ENCODE measurements at regions not wholly inside any gene's neighbourhood (a gene's known extent, or its start where the extent isn't known, plus 50 kb on each side); places are given as distances from the start of the nearest gene placed in this dataset.

DNA sequence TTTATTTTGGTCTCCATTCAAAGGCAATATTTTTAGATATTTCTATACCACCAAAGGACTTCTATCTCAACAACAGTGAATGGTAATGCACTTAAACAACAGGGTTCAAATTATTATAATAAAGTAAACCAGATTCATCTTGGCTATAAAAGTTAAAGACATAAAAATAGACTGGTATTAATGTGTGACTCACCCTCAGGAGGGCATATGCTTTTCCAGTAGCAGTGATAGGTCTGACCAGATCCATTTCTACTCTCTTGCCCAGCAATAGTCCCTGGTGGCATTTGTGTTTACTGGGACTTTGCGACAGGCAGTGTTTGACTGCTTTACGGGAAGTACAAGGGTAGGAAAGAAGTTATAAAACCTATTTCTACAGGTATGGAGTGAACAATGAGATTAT, 353.2 kb upstream of the ATP2B1 start:
- H3K36me3 ChIP-seq: no peaks in the 10 kb centered on the region
- H3K4me1 ChIP-seq: peaks cover 0 to 8% (median 4%) of the 10 kb centered on the region in 3 donors
- H3K27me3 ChIP-seq: no peaks in the 10 kb centered on the region
- H3K27ac ChIP-seq: no peak overlapping the region
- no peak overlapping the region for H3K4me3 ChIP-seq
- no peak for DNase-seq
- intact Hi-C loops (cut with DNase I): no loop called here
- 82 to 91% methylated on average over 2 of the region's 2 CpGs for WGBS, 2 donors
- TF ChIP-seq, protein P1, sequence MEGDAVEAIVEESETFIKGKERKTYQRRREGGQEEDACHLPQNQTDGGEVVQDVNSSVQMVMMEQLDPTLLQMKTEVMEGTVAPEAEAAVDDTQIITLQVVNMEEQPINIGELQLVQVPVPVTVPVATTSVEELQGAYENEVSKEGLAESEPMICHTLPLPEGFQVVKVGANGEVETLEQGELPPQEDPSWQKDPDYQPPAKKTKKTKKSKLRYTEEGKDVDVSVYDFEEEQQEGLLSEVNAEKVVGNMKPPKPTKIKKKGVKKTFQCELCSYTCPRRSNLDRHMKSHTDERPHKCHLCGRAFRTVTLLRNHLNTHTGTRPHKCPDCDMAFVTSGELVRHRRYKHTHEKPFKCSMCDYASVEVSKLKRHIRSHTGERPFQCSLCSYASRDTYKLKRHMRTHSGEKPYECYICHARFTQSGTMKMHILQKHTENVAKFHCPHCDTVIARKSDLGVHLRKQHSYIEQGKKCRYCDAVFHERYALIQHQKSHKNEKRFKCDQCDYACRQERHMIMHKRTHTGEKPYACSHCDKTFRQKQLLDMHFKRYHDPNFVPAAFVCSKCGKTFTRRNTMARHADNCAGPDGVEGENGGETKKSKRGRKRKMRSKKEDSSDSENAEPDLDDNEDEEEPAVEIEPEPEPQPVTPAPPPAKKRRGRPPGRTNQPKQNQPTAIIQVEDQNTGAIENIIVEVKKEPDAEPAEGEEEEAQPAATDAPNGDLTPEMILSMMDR (IDR thresholded peaks at IDR 0.05): no peak
- no peak for TF ChIP-seq POLR2A (IDR thresholded peaks at IDR 0.05)
- H3K9me3 ChIP-seq: no peaks in the 10 kb centered on the region

DNA sequence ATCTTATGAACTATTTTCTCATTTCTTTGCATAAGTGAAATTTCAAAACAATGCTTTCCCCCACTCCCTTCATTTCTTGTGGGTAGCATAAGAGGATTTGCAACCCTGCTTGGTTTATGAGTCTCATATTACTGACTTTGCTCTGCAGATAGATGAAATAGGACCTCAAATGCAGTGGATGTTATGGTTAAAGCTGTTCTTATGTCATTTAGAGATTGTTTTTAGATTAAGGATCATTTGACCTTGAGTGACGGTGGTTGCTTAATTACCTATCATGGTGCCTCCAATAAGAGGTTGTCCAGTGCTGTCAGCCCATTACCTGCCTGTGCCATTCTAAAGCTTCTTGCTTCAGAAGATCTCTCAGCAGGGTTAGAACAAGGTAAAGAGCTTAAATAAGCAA, 351.4 kb upstream of the ATP2B1 start:
- 100% methylated on average over 1 of the region's 1 CpG for WGBS, 2 donors
- TF ChIP-seq POLR2A (IDR thresholded peaks at IDR 0.05): no peak
- TF ChIP-seq, protein P1 (IDR thresholded peaks at IDR 0.05): no peak
- DNase-seq: no peak
- Histone ChIP-seq H3K9me3 (no peaks in the 10 kb centered on the region), H3K36me3 (no peaks in the 10 kb centered on the region), H3K4me3 (no peak overlapping the region), H3K27ac (no peak overlapping the region), H3K4me1 (peaks cover 0 to 4% (median 0%) of the 10 kb centered on the region in 3 donors), H3K27me3 (no peaks in the 10 kb centered on the region)
- intact Hi-C loops (cut with DNase I): no loop called here

DNA sequence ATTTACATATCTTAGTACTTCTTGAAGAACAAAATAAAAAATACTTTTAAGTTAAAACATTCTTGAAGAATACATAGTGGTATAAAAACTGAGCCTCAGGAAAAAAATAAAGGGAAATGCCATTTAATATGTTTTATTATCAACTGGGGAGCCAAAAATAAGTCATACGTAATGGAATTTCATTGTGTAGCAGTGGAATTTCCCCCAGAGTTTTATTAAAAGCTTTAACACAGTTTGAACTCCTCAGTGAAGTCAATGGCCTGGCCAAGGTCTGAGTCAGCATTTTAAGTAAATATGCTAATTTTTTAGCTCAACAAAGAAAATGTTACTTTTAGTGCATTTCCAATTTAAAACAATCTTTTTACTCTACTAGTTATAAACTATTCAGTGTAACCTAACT, 350.1 kb upstream of the ATP2B1 start:
- no peak for TF ChIP-seq POLR2A (IDR thresholded peaks at IDR 0.05)
- TF ChIP-seq, protein P1 (IDR thresholded peaks at IDR 0.05): no peak
- Histone ChIP-seq H3K27ac (no peak overlapping the region), H3K36me3 (no peaks in the 10 kb centered on the region), H3K27me3 (no peaks in the 10 kb centered on the region), H3K4me3 (no peak overlapping the region), H3K9me3 (no peaks in the 10 kb centered on the region), H3K4me1 (no peaks in the 10 kb centered on the region)
- WGBS, 2 donors: 14 to 29% methylated on average over 1 of the region's 1 CpG
- DNase-seq: no peak
- intact Hi-C loops (cut with DNase I): no loop called here

DNA sequence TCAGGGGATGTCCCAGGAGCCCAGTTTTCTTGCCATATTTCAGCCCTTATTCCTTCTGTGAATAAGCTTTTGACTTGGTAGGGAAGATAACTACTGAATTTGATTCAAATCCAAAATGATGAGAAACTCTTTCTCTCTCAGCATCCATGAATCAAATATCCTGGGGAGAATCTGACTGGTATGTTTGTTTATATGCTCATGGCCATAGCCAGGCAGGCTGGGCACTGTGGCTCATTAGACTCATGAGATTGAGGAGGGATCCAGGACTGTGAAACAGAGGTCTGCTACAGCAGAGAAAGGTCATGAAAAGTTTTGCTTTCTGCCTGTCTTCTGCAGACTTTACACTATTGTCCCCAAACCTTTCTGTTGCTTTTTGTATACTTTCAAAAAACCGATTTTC, 346.4 kb upstream of the ATP2B1 start:
- H3K36me3 ChIP-seq: no peaks in the 10 kb centered on the region
- H3K9me3 ChIP-seq: no peaks in the 10 kb centered on the region
- no peak for TF ChIP-seq POLR2A (IDR thresholded peaks at IDR 0.05)
- TF ChIP-seq, protein P1 (IDR thresholded peaks at IDR 0.05): no peak
- no peaks in the 10 kb centered on the region for H3K27me3 ChIP-seq
- intact Hi-C loops (cut with DNase I): no loop called here
- no peak for DNase-seq
- H3K27ac ChIP-seq: no peak overlapping the region
- no peaks in the 10 kb centered on the region for H3K4me1 ChIP-seq
- 77 to 96% methylated on average over 1 of the region's 1 CpG for WGBS, 2 donors
- H3K4me3 ChIP-seq: no peak overlapping the region

DNA sequence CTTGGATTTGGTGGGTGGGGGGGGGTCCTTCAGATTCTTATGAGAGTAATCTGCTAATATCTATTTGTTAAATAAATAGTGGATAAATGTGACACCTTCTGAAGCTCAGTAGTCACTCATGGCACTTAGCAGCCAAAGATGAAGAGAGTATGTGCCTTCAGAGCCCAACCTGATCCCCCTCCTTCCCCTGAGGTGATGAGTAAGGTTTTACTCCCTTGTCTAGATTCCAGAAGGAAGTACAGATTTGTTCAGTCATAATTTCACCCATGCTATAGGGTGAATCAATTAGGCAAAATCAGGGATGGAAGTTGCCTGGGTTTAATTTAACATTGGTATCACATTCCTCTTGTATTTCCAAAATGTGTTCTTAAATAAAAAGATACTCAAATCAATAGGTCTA, 340.3 kb upstream of the ATP2B1 start:
- no peaks in the 10 kb centered on the region for H3K9me3 ChIP-seq
- no peaks in the 10 kb centered on the region for H3K36me3 ChIP-seq
- DNase-seq: no peak
- H3K4me3 ChIP-seq: no peak overlapping the region
- intact Hi-C loops (cut with DNase I): no loop called here
- no peaks in the 10 kb centered on the region for H3K4me1 ChIP-seq
- TF ChIP-seq, protein P1 (IDR thresholded peaks at IDR 0.05): no peak
- no peak for TF ChIP-seq POLR2A (IDR thresholded peaks at IDR 0.05)
- no peak overlapping the region for H3K27ac ChIP-seq
- no peaks in the 10 kb centered on the region for H3K27me3 ChIP-seq
